Thoracic aorta (tissue), 2 donors: ENCODE measurements at regions not wholly inside any gene's neighbourhood (a gene's known extent, or its start where the extent isn't known, plus 50 kb on each side); places are given as distances from the start of the nearest gene placed in this dataset.
"Not testable (repeated sequence)": the region's sequence is repeated elsewhere in the genome, so short reads cannot be mapped to it uniquely, and the experiment has no call there.

Experiments used
- ATAC-seq: fragments of 150-250 bp; one replicate; pipeline ENCODE4 v1.8.0; 2017; ENCODE audit warnings: low read depth; ENCODE audit not compliant: insufficient number of reproducible peaks, low FRiP score
- DNase-seq: peaks from one replicate; pipeline ENCODE4 v3.0.0-alpha.2; 2020; ENCODE audit warnings: low spot score
- H3K27ac ChIP-seq, 2 donors: fragments of 200-600 bp; sonication (generic); 1 replicate in 1 of 2; 2 replicates in 1 of 2; pipeline ENCODE4 v1.5.1; 2016; ENCODE audit warnings: mild to moderate bottlenecking in 2 of 2, moderate library complexity in 2 of 2
- H3K27me3 ChIP-seq: fragments of 200-600 bp; sonication (generic); replicated peaks from 2 replicates; pipeline ENCODE4 v1.6.0; 2016; ENCODE audit warnings: mild to moderate bottlenecking; ENCODE audit not compliant: insufficient read depth
- H3K36me3 ChIP-seq: fragments of 200-600 bp; sonication (generic); one replicate; pipeline ENCODE4 v1.5.1; 2016
- H3K4me1 ChIP-seq, 2 donors: fragments of 200-600 bp; sonication (generic); 1 replicate in 1 of 2; 2 replicates in 1 of 2; pipeline versions ENCODE4 v1.5.1 to v1.6.0; 2016; ENCODE audit warnings: low read depth in 2 of 2, mild to moderate bottlenecking in 1 of 2; ENCODE audit not compliant: control insufficient read depth in 1 of 2
- H3K4me3 ChIP-seq: fragments of 200-600 bp; sonication (generic); 2 replicates; pipeline ENCODE4 v1.5.1; 2016; ENCODE audit warnings: mild to moderate bottlenecking
- H3K9me3 ChIP-seq: fragments of 200-600 bp; sonication (generic); 2 replicates; pipeline ENCODE4 v1.5.1; 2016
- CTCF ChIP-seq: fragments of 200-600 bp; sonication (generic); IDR thresholded peaks from one replicate; pipeline ENCODE4 v1.5.1; 2019; ENCODE audit warnings: antibody characterized with exemption

- no peak for TF ChIP-seq CTCF
Observed at GRCh38 chr6:165146456-165146855, 162.9 kb downstream of the C6orf118 start.

DNA sequence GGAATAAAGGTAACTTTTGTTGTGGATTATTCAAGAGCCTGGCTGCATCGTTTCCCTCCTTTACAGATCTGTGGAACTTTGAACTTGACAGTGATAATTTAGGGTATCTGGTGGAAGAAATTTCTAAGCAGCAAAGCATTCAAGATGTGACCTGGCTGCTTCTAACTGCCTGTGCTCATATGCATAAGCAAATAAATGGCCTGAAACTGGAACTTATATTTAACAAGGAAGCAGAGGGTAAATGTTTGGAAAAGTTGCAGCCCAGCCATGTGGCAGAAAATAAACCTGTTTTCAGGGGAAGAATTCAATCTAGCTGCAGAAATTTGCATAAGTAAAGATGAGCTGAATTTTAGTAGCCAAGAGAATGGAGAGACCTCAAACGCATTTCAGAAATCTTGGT, 173.5 kb downstream of the C6orf118 start:
- no peak for ATAC-seq
- no peaks in the 10 kb centered on the region for H3K4me1 ChIP-seq
- no peak for DNase-seq
- no peaks in the 10 kb centered on the region for H3K36me3 ChIP-seq
- H3K4me3 ChIP-seq, result no peak overlapping the region
- H3K9me3 ChIP-seq, result peaks cover 6% of the 10 kb centered on the region
- TF ChIP-seq CTCF, result no peak
- H3K27me3 ChIP-seq, result no peaks in the 10 kb centered on the region
- no peak overlapping the region for H3K27ac ChIP-seq

More at GRCh38 chr6:165146456-165146855, 162.9 kb downstream of the C6orf118 start:
- H3K4me3 ChIP-seq, result no peak overlapping the region
- no peaks in the 10 kb centered on the region for H3K4me1 ChIP-seq
- no peaks in the 10 kb centered on the region for H3K27me3 ChIP-seq
- no peak overlapping the region for H3K27ac ChIP-seq
- no peaks in the 10 kb centered on the region for H3K36me3 ChIP-seq
- ATAC-seq (no peak), DNase-seq (no peak)
- H3K9me3 ChIP-seq, result no peaks in the 10 kb centered on the region

- H3K36me3 ChIP-seq, result no peaks in the 10 kb centered on the region
- H3K27me3 ChIP-seq, result no peaks in the 10 kb centered on the region
- no peak for ATAC-seq
- no peak overlapping the region for H3K4me3 ChIP-seq
- no peak overlapping the region for H3K27ac ChIP-seq
- no peaks in the 10 kb centered on the region for H3K9me3 ChIP-seq
- H3K4me1 ChIP-seq, result no peaks in the 10 kb centered on the region
- no peak for DNase-seq
- no peak for TF ChIP-seq CTCF
Observed at GRCh38 chr6:165129086-165129485, 180.3 kb downstream of the C6orf118 start.

DNA sequence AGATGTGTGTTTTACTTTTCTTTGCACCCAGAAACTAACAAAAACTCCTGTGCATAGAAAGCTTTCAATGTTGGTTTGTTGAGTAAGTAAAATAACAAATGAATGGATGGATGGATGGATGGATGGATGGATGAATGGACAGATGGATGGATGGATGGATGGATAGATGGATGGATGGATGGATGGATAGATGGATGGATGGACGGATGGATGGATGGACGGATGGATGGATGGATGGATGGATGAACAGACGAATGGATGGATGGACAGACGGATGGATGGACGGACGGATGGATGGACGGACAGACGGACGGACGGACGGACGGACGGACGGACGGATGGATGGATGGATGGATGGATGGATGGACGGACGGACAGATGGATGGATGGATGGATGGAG, 181.7 kb downstream of the C6orf118 start:
- not testable (repeated sequence) for DNase-seq, H3K4me3 ChIP-seq, ATAC-seq

GRCh38 chr6:165124681-165125080, 184.7 kb downstream of the C6orf118 start:
- H3K36me3 ChIP-seq, DNase-seq, H3K27me3 ChIP-seq, ATAC-seq, H3K4me1 ChIP-seq, H3K27ac ChIP-seq, H3K9me3 ChIP-seq, H3K4me3 ChIP-seq: not testable (repeated sequence)

More for the DNA sequence above, 181.7 kb downstream of the C6orf118 start:
- H3K36me3 ChIP-seq, H3K27me3 ChIP-seq, H3K27ac ChIP-seq, H3K4me1 ChIP-seq, H3K9me3 ChIP-seq: not testable (repeated sequence)

DNA sequence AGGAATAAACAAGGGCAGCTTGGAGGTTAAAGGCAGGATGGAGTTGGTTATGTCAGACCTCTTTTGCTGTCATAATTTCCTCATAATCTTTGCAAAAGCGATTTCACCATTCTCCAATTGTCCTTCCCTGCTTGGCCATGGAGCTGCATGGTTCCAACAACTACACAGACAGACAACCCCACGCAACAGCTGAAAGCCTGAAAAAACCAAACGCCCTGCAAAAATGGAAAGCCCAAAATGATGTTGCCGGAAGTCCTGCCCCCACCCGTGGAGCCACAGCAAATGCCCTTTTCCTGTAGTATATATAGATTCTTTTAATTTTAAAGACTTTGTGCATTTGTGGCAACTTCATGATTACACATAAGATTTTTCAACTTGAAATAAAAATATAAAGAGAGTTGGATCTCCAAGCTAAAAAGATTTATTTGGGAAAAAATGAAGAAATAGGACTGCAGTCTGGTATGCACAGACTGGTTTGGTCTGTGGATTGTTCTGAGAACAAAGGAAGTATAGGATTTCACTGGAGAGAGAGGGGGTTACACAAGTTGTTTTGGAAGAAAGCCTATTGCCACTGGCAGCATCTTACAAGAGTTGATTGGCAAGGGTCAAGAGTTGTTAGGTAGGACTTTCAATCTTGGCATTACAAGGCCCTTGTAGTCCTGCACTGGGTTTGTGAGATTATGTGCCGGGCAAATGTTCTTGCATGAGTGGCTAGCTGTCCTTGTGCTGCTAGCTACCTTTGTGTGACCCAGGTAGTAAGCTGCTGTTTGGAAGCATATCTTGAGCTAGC, 190.0 kb downstream of the C6orf118 start:
- H3K27ac ChIP-seq, result no peak overlapping the region
- ATAC-seq, result no peak
- H3K4me1 ChIP-seq, result no peaks in the 10 kb centered on the region
- no peak for TF ChIP-seq CTCF
- no peaks in the 10 kb centered on the region for H3K9me3 ChIP-seq
- no peak overlapping the region for H3K4me3 ChIP-seq
- H3K27me3 ChIP-seq, result no peaks in the 10 kb centered on the region
- no peaks in the 10 kb centered on the region for H3K36me3 ChIP-seq
- no peak for DNase-seq
